ENCODE measurements at regions not wholly inside any gene's neighbourhood (a gene's known extent, or its start where the extent isn't known, plus 50 kb on each side); places are given as distances from the start of the nearest gene placed in this dataset.

- Histone ChIP-seq H3K27me3 (peaks cover 0 to 3% (median 0%) of the 10 kb centered on the region in 9 donors), H3K4me3 (no peak overlapping the region), H3K36me3 (no peaks in the 10 kb centered on the region), H3K9me3 (no peaks in the 10 kb centered on the region), H3K4me1 (peaks cover 0 to 34% (median 0%) of the 10 kb centered on the region in 12 donors), H3K27ac (peak overlapping the region in 1 of 12 donors; percentile 46)
- intact Hi-C loops (cut with DNase I), result no loop called here
- 56 to 65% (median 59%) methylated on average over 4 of the region's 4 CpGs for WGBS, 4 donors
- peak in 2 of 4 donors; percentile 37 to 65 for ATAC-seq
- DNase-seq, result no peak
- TF ChIP-seq POLR2A (IDR thresholded peaks at IDR 0.05) (no peak), CTCF (IDR thresholded peaks at IDR 0.05) (no peak)
Observed at GRCh38 chr12:81942594-81942993, 183.4 kb upstream of the PPFIA2 start.

GRCh38 chr12:81930037-81930436 lies 170.9 kb upstream of the PPFIA2 start:
- WGBS, 4 donors, result 82 to 87% (median 84%) methylated on average over 2 of the region's 2 CpGs
- intact Hi-C loops (cut with DNase I), result no loop called here

GRCh38 chr12:81896771-81897170 lies 137.6 kb upstream of the PPFIA2 start:
- Histone ChIP-seq H3K27me3 (no peaks in the 10 kb centered on the region), H3K27ac (no peak overlapping the region), H3K4me3 (no peak overlapping the region), H3K9me3 (peaks cover 0 to 32% (median 21%) of the 10 kb centered on the region in 12 donors), H3K36me3 (no peaks in the 10 kb centered on the region), H3K4me1 (no peaks in the 10 kb centered on the region)
- TF ChIP-seq CTCF (IDR thresholded peaks at IDR 0.05) (no peak), POLR2A (IDR thresholded peaks at IDR 0.05) (no peak)
- intact Hi-C loops (cut with DNase I), result no loop called here
- WGBS, 4 donors, result 92 to 95% (median 94%) methylated on average over 9 of the region's 9 CpGs
- DNase-seq (no peak), ATAC-seq (no peak)

More at GRCh38 chr12:81930037-81930436, 170.9 kb upstream of the PPFIA2 start:
- Histone ChIP-seq H3K4me3 (no peak overlapping the region), H3K9me3 (no peaks in the 10 kb centered on the region), H3K4me1 (no peaks in the 10 kb centered on the region), H3K27ac (no peak overlapping the region), H3K27me3 (no peaks in the 10 kb centered on the region), H3K36me3 (no peaks in the 10 kb centered on the region)
- DNase-seq (no peak), ATAC-seq (no peak)
- TF ChIP-seq CTCF (IDR thresholded peaks at IDR 0.05) (no peak), POLR2A (IDR thresholded peaks at IDR 0.05) (no peak)

- H3K4me3 ChIP-seq, result no peak overlapping the region
- H3K27ac ChIP-seq, result no peak overlapping the region
- no peaks in the 10 kb centered on the region for H3K27me3 ChIP-seq
- no peak for DNase-seq
- no peaks in the 10 kb centered on the region for H3K9me3 ChIP-seq
- no peaks in the 10 kb centered on the region for H3K36me3 ChIP-seq
- no peak for ATAC-seq
- no peaks in the 10 kb centered on the region for H3K4me1 ChIP-seq
- intact Hi-C loops (cut with DNase I), result no loop called here
- TF ChIP-seq POLR2A (IDR thresholded peaks at IDR 0.05) (no peak), CTCF (IDR thresholded peaks at IDR 0.05) (no peak)
Observed at GRCh38 chr12:81888961-81889360, 129.8 kb upstream of the PPFIA2 start.
